Esophagus squamous epithelium (tissue), 4 donors: ENCODE measurements at regions not wholly inside any gene's neighbourhood (a gene's known extent, or its start where the extent isn't known, plus 50 kb on each side); places are given as distances from the start of the nearest gene placed in this dataset.

Experiments
- CTCF ChIP-seq, 6 experiments: fragments of 450-650 bp in 4 of 6; fragments of 200-600 bp in 2 of 6; sonication (generic) in 2 of 6; IDR thresholded peaks; one replicate each; pipeline ENCODE4 v1.5.1; 2016 to 2019; ENCODE audit warnings: antibody characterized with exemption in 6 of 6, mild to moderate bottlenecking in 4 of 6, moderate library complexity in 4 of 6
- POLR2A ChIP-seq, 4 donors: fragments of 450-650 bp; IDR thresholded peaks; one replicate each; pipeline ENCODE4 v1.6.1; 2017; ENCODE audit warnings: antibody characterized with exemption in 4 of 4, mild to moderate bottlenecking in 4 of 4, moderate library complexity in 3 of 4

- TF ChIP-seq CTCF (IDR thresholded peaks at IDR 0.05) (no peak), POLR2A (IDR thresholded peaks at IDR 0.05) (no peak)
These were observed 2375.8 kb downstream of the MAT2B start for GRCh38 chr5:165881259-165881658.
